OCI-LY3 (cell line): ENCODE measurements at regions not wholly inside any gene's neighbourhood (a gene's known extent, or its start where the extent isn't known, plus 50 kb on each side); places are given as distances from the start of the nearest gene placed in this dataset.

Source experiments
- EZH2phosphoT487 ChIP-seq: fragments of 200-600 bp; shearing (Covaris generic); IDR thresholded peaks from 2 replicates; pipeline ENCODE4 v1.6.1; 2018; ENCODE audit warnings: antibody characterized with exemption, mixed run types, low read depth
- TF ChIP-seq, protein P1 (sequence below): fragments of 200-600, 300-600 bp; sonication (generic); IDR thresholded peaks from 2 replicates; pipeline ENCODE4 v1.5.1; 2014; ENCODE audit warnings: antibody characterized with exemption, low read length, low read depth

DNA sequence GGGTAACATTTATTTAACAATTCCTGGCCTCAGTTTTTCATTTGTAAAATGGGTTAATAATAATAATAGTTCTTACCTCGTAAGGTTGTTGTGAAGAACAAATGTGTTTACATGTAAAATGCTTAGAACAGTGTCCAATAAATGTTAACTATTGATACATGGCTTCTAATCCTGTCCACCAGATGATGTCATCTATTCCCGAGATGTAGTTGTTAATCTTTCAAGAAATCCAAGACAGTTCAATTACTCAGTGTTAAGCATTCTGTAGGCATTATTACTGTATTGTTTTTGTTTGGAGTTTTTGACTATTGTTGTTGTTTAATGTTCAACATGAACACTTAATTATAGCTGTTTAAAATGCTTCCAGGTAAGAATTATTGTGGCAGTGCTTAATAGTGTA, 131.0 kb upstream of the FNDC3A start:
- TF ChIP-seq, protein P1, sequence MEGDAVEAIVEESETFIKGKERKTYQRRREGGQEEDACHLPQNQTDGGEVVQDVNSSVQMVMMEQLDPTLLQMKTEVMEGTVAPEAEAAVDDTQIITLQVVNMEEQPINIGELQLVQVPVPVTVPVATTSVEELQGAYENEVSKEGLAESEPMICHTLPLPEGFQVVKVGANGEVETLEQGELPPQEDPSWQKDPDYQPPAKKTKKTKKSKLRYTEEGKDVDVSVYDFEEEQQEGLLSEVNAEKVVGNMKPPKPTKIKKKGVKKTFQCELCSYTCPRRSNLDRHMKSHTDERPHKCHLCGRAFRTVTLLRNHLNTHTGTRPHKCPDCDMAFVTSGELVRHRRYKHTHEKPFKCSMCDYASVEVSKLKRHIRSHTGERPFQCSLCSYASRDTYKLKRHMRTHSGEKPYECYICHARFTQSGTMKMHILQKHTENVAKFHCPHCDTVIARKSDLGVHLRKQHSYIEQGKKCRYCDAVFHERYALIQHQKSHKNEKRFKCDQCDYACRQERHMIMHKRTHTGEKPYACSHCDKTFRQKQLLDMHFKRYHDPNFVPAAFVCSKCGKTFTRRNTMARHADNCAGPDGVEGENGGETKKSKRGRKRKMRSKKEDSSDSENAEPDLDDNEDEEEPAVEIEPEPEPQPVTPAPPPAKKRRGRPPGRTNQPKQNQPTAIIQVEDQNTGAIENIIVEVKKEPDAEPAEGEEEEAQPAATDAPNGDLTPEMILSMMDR = no peak
- TF ChIP-seq EZH2phosphoT487 = no peak
